Activated naive CD4-positive, alpha-beta T cell treated with Interleukin-2 at 50 U/mL for 16 hours (primary cell): ENCODE measurements at regions not wholly inside any gene's neighbourhood (a gene's known extent, or its start where the extent isn't known, plus 50 kb on each side); places are given as distances from the start of the nearest gene placed in this dataset.
"Not testable (repeated sequence)": the region's sequence is repeated elsewhere in the genome, so short reads cannot be mapped to it uniquely, and the experiment has no call there.

Source experiments
- DNase-seq: peaks from one replicate; pipeline ENCODE4 v3.0.0-alpha.2; 2020

- no peak for DNase-seq
These were observed 69.4 kb downstream of the TOMM20 start for GRCh38 chr1:235059221-235059620.

GRCh38 chr1:235058695-235059094, 69.9 kb downstream of the TOMM20 start:
- no peak for DNase-seq

GRCh38 chr1:235057385-235058306, 71.0 kb downstream of the TOMM20 start:
- no peak for DNase-seq

- no peak for DNase-seq
These were observed 71.7 kb downstream of the TOMM20 start for GRCh38 chr1:235056937-235057336.

GRCh38 chr1:235054936-235055335, 73.7 kb downstream of the TOMM20 start:
- DNase-seq = no peak

GRCh38 chr1:235054466-235054865, 74.2 kb downstream of the TOMM20 start:
- DNase-seq = no peak

- DNase-seq = no peak
These were observed 76.3 kb downstream of the TOMM20 start for GRCh38 chr1:235052067-235053008.

- no peak for DNase-seq
These were observed 77.1 kb downstream of the TOMM20 start for GRCh38 chr1:235051521-235051920.

- DNase-seq = no peak
These were observed 77.7 kb downstream of the TOMM20 start for GRCh38 chr1:235050911-235051360.

GRCh38 chr1:235049716-235050378, 78.8 kb downstream of the TOMM20 start:
- DNase-seq = not testable (repeated sequence)

GRCh38 chr1:235049217-235049616, 79.4 kb downstream of the TOMM20 start:
- DNase-seq = no peak

GRCh38 chr1:235047331-235047871, 81.2 kb downstream of the TOMM20 start:
- no peak for DNase-seq

GRCh38 chr1:235045921-235046601, 82.6 kb downstream of the TOMM20 start:
- no peak for DNase-seq

GRCh38 chr1:235045034-235045690, 83.5 kb downstream of the TOMM20 start:
- DNase-seq = no peak

GRCh38 chr1:235043234-235043633, 85.4 kb downstream of the TOMM20 start:
- DNase-seq = no peak

GRCh38 chr1:235038701-235039100, 89.9 kb downstream of the TOMM20 start:
- no peak for DNase-seq

- DNase-seq = no peak
These were observed 92.7 kb downstream of the TOMM20 start for GRCh38 chr1:235035928-235036327.

- DNase-seq = no peak
These were observed 97.6 kb downstream of the TOMM20 start for GRCh38 chr1:235030919-235031596.

- DNase-seq = no peak
These were observed 100.8 kb downstream of the TOMM20 start for GRCh38 chr1:235027862-235028250.

GRCh38 chr1:235027076-235027861, 101.4 kb downstream of the TOMM20 start:
- DNase-seq = no peak
